ENCODE measurements at regions not wholly inside any gene's neighbourhood (a gene's known extent, or its start where the extent isn't known, plus 50 kb on each side); places are given as distances from the start of the nearest gene placed in this dataset.
"Not testable (repeated sequence)": the region's sequence is repeated elsewhere in the genome, so short reads cannot be mapped to it uniquely, and the experiment has no call there.

DNA sequence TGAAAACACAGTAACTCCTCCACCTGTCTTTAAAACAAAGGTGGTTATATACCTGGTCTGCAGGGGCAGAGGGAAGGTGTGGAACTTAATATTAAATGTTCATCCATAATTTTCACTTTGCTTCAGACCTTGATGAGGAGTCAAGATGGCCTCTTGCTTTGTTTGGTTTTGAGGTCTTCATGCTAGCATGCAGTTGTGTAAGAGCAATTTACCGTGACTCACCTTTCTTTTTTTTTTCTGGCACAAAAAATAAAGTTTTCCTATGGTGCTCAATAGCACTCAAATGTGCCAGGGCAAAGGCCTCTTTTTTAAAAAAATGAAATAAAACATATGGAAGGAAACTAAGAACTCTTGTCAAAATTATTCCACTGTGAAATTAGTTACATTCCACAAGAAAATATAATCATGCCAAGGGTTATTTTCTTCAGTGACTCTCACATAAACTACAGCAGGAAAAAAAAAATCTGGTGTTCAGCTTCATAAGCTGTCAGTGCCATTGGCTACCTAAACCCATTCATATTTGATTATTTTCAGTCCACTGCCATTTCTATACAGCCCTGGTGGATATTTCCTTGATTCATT is 128.2 kb downstream of the SLC7A11 start:
- DNase-seq (ENCODE audit: low spot score) = peak; percentile 8

DNA sequence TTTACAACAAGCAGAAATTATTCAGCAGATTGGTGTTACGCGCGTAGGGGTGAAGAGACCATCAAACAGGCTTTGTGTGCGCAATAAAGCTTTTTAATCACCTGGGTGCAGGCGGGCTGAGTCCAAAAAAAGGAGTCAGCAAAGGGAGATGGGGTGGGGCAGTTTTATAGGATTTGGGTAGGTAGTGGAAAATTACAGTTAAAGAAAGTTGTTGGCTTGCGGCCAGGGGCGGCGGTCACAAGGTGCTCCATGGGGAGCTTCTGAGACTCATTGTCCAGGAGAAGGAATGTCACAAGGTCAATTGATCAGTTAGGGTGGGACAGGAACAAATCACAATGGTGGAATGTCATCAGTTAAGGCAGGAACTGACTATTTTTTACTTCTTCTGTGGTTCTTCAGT is 129.3 kb downstream of the SLC7A11 start:
- DNase-seq (ENCODE audit: low spot score) = not testable (repeated sequence)

DNA sequence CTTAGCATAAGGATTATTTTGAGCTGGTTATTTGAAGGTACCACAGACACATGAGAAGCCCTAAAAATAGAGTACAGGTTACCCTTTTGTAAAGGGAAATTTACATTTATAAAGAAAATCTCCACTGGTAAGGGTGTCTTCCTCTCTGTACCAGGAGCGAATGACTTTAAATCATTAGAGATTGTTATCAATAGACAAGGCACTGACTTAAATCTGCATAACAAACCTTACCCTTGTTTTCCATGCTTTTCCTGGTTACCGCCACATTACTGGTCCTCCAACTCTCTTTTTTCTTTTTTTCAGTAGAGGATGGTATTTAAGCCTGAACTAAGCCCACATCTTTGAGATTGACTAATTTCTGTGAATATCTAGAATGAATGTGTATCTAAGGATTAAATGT is 129.8 kb downstream of the SLC7A11 start:
- DNase-seq (ENCODE audit: low spot score) = no peak

GRCh38 chr4:138111462-138112000 is 130.6 kb downstream of the SLC7A11 start:
- peak; percentile 85 for DNase-seq (ENCODE audit: low spot score)

DNA sequence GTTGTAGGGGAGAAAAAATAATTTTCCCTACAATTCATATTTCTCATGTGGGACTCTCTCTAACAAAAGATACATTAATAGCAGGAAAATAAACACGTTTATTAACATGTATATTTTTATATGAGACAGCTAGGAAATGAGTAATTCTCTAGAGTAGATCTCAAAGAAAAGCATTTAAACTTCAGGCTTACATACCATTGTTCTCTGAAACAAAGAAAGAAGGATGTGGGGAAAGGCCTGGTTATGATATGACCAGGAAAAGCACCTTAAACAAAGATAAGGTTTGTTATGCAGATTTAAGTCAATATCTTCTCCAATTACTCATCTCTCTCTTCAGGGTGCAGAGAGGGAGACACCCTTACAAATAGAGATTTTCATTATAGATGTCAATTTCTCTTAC is 131.3 kb downstream of the SLC7A11 start:
- peak; percentile 32 for DNase-seq (ENCODE audit: low spot score)

- DNase-seq (ENCODE audit: low spot score) = no peak
These were observed 135.1 kb downstream of the SLC7A11 start for GRCh38 chr4:138107023-138107422.

- no peak for DNase-seq (ENCODE audit: low spot score)
These were observed 136.8 kb downstream of the SLC7A11 start for GRCh38 chr4:138105331-138105730.

DNA sequence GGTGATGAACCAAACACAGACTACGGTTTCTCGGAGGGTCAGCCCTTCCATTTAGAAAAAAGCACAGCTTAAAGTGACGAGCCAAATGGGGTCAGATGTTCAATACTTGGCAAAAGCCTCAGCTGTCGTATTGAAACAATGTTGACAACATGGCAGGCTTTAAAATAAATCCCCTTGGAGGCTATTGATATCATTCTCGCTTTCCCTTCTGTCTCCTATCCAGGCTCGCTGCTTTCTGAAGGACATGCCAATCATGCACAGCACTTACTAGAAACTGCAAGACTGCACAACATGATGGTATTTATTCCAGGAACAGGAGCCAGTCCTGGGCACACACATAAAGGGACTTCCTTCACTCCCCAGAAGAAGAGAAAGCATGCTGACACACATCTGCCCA is 137.9 kb downstream of the SLC7A11 start:
- DNase-seq (ENCODE audit: low spot score) = no peak

- DNase-seq (ENCODE audit: low spot score) = no peak
These were observed 138.4 kb downstream of the SLC7A11 start for GRCh38 chr4:138103597-138104283.

- no peak for DNase-seq (ENCODE audit: low spot score)
These were observed 142.8 kb downstream of the SLC7A11 start for GRCh38 chr4:138099385-138099784.

GRCh38 chr4:138097912-138098600 is 144.1 kb downstream of the SLC7A11 start:
- DNase-seq (ENCODE audit: low spot score) = no peak

GRCh38 chr4:138096384-138097062 is 145.6 kb downstream of the SLC7A11 start:
- no peak for DNase-seq (ENCODE audit: low spot score)

GRCh38 chr4:138095378-138095777 is 146.8 kb downstream of the SLC7A11 start:
- DNase-seq (ENCODE audit: low spot score) = no peak

DNA sequence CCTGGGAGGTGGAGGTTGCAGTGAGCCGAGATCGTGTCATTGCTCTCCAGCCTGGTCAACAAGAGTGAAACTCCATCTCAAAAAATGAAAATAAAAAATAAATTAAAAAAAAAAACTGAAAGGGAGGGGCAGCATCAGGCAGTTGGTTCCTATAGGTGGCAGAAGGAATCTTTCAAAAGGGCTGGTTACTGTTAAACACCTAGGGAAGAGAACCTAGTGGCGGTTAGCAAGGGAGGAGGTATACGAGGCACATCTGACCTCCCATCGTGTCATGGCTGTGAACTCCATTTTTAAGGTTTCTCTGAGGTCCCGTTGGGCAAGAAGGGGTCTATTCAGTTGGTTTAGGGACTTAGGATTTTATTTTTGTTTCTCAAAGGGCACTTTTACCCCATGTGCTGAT is 150.1 kb downstream of the SLC7A11 start:
- no peak for DNase-seq (ENCODE audit: low spot score)

DNA sequence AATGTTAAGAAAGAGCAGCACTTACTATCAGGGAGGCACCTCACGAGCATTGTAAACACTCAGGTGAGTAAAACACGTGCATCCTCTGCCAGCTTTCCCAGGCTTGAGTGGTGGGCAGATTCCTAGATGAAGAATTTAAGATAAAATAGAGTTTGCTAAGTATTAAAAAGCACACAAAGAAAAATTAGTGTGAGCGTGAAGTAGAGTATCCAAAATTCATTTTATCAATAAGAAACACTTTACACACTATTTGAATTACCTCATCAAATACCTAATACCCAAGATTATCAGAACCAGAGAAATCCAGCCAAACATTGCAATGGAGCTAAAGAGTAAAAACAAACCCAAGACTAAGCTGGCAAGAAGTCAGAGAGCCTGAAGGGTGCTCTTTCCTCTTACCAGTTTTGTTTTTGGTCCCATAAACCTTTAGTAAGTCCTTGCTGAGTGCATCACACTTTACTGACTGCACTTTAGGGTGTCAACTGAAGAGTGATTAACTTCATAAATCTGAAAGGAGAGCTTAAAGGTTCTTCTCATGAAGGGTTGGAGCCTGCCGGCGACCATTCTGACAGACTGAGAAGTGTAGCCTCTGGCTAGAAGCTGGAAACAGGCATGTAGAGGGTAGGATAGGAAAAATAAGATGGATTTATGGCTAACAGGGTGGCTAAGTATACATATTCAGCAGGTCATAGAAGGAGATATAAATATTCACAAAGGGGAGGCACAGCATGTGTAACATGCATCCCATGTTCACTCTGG is 151.1 kb downstream of the SLC7A11 start:
- DNase-seq (ENCODE audit: low spot score) = no peak

DNA sequence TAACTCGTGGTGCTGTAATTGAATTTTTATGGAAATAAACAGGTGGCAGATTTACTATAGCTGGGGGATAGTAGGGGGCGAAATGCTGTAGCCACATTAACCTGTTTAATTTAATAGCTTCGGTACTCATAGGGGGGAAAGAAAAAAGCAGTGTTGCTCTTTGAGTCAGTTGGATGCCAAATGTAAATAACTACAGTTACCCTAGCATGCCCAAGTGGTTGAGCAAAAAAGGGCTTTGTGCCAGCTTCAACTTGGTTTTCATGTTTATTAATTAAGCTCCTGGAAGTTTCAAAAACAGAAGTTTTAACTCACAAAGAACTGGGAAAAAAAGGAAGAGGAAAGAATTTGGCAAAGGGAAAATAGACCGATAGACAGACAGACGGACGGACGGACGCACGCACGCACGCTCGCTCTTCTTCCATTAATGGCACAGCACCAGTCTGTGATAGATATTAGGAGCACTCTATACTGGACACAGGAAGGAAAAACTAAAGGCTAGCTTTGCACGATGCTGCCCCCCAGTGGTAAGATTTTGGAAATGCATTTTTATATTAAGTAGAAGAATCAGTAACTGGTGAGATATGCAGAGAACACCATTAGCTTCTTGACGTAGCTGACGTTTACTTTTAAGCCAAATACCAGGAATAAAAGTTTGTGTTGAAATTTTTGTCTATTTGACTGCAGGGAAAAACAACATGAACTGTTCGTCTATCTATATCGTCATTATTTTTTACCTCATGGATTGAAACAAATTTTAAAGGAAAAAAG is 151.8 kb downstream of the SLC7A11 start:
- peak; percentile 86 for DNase-seq (ENCODE audit: low spot score)

DNA sequence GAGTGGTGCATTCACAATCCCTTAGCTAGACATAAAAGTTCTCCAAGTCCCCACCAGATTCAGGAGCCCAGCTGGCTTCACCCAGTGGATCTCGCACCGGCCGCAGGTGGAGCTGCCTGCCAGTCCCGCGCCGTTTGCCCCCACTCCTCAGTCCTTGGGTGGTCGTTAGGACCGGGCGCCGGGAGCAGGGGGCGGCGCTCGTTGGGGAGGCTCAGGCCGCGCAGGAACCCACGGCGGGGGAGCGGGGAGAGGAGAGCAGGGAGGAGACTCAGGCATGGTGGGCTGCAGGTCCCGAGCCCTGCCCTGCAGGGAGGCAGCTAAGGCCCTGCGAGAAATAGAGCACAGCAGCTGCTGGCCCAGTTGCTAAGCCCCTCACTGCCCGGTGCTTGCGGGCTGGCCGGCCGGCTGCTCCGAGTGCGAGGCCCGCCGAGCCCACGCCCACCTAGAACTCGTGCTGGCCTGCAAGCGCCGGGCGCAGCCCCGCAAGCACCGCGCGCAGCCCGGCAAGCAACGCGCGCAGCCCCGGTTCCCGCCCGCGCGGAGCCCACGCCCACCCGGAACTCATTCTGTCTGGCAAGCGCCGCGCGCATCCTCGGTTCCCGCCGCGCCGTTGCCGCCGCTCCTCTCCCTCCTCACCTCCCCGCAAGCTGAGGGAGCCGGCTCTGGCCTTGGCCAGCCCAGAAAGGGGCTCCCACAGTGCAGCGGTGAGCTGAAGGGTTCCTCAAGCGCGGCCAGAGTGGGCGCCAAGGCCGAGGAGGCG is 153.5 kb downstream of the SLC7A11 start:
- DNase-seq (ENCODE audit: low spot score) = no peak

DNA sequence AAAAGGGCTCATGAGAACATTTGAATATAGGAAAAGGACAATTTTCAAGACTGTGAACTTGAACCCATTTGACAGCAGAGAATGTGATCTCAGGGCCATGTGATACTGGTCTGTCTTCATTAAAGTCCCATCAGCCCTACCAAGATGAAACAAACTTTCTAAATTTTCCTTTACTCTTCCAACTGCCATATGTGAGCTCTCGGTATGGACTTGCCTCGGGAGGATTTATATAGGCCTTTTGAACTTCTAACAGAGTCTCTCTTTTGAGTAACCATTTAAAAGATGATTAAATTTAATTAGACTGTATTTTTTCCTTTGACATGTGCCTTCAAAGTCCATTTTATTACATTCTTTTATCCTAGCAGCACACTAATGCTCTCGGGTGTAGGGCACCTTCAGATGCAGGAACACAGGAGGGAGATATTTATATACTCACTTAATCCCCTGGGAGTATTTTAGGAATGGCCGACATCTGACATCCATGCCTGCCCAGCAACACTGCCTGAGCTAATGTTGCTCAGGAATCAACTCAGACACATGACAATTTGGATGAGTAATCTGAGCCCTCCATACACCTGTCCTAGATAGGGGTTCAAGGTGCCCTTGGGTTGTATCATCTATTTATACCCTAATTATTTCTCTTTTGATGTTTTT is 155.0 kb downstream of the SLC7A11 start:
- no peak for DNase-seq (ENCODE audit: low spot score)

GRCh38 chr4:138086611-138087041 is 155.5 kb downstream of the SLC7A11 start:
- no peak for DNase-seq (ENCODE audit: low spot score)
